Dendritic cell treated with granulocyte-macrophage colony-stimulating factor and Interleukin-4, amounts not matched to agents 40 ng/mL and 50 ng/mL, for 4 days (primary cell): ENCODE measurements at regions not wholly inside any gene's neighbourhood (a gene's known extent, or its start where the extent isn't known, plus 50 kb on each side); places are given as distances from the start of the nearest gene placed in this dataset.

Experiments used
- H3K27ac Mint-ChIP-seq: one replicate; pipeline ENCODE4 v1.8.0; 2022; ENCODE audit warnings: mild to moderate bottlenecking, mixed read lengths
- H3K27me3 Mint-ChIP-seq: one replicate; pipeline ENCODE4 v1.8.0; 2022; ENCODE audit warnings: mild to moderate bottlenecking, mixed read lengths
- H3K36me3 Mint-ChIP-seq: one replicate; pipeline ENCODE4 v1.8.0; 2022; ENCODE audit warnings: low read depth, mixed read lengths
- H3K4me1 Mint-ChIP-seq: one replicate; pipeline ENCODE4 v1.8.0; 2022; ENCODE audit warnings: low read depth, mixed read lengths
- H3K4me3 Mint-ChIP-seq: one replicate; pipeline ENCODE4 v1.8.0; 2022; ENCODE audit warnings: mild to moderate bottlenecking, moderate library complexity, mixed read lengths
- H3K9me3 Mint-ChIP-seq: one replicate; pipeline ENCODE4 v1.8.0; 2022; ENCODE audit warnings: mixed read lengths
- intact Hi-C: fragments of 100-400 bp; cut with micrococcal nuclease; formaldehyde crosslinking; loops from one replicate; pipeline ENCODE4 v1.15.0; 2022

GRCh38 chr5:34486160-34486848 is 169.8 kb upstream of the RAI14 start:
- no peak overlapping the region for H3K27ac Mint-ChIP-seq

DNA sequence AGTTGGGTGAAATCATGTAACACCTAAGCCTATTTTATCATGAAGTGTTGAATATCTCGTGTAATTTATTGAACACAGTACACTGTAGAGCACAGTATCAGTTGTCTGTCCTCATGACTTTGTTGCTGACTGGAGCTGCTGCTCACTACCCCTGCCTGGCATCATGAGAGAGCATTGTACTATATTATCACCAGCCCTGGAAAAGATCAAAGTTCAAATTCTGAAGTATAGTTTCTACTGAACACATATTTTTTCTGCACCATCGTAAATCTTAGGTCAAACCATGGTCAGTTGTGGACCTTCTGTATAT is 169.3 kb upstream of the RAI14 start:
- Mint-ChIP-seq H3K27me3 (peaks cover 11% of the 10 kb centered on the region), H3K9me3 (no peaks in the 10 kb centered on the region), H3K4me1 (no peaks in the 10 kb centered on the region), H3K27ac (no peak overlapping the region), H3K36me3 (no peaks in the 10 kb centered on the region), H3K4me3 (no peak overlapping the region)
- intact Hi-C loops: loop anchor here (1.0 to 5.0 kb wide), 3 partner anchors 52 to 515 kb away; no protein-coding TSS in a partner anchor

More at GRCh38 chr5:34486160-34486848, 169.8 kb upstream of the RAI14 start:
- Mint-ChIP-seq H3K27me3 (peaks cover 13% of the 10 kb centered on the region), H3K36me3 (no peaks in the 10 kb centered on the region), H3K4me1 (no peaks in the 10 kb centered on the region), H3K9me3 (no peaks in the 10 kb centered on the region), H3K4me3 (no peak overlapping the region)
- intact Hi-C loops: loop anchor here (1.0 to 5.0 kb wide), 3 partner anchors 52 to 516 kb away; no protein-coding TSS in a partner anchor

GRCh38 chr5:34487159-34487879 is 168.8 kb upstream of the RAI14 start:
- intact Hi-C loops: loop anchor here (2.0 to 5.0 kb wide), 2 partner anchors 51 to 515 kb away; no protein-coding TSS in a partner anchor
- H3K27me3 Mint-ChIP-seq: peaks cover 11% of the 10 kb centered on the region

DNA sequence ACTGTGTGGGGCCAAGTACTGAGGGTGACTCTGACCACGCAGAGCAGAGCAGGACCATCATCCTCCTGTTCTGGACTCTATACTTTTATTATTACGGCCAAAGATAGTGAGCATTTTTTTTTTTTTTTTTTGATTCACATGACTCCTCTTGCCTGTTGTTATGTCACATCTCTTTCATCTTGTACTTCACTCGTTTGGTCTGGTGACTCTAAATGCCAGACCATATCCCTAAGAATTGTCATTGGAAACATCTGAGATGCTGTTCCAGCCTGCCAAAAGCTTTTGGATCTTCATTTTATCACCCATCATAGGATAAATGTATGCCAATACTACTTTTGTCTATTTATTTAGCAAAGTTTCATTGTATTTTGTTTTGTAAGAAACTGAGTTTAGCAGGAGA is 168.2 kb upstream of the RAI14 start:
- Mint-ChIP-seq H3K9me3 (no peaks in the 10 kb centered on the region), H3K27ac (no peak overlapping the region), H3K27me3 (peaks cover 11% of the 10 kb centered on the region), H3K36me3 (no peaks in the 10 kb centered on the region), H3K4me3 (no peak overlapping the region), H3K4me1 (no peaks in the 10 kb centered on the region)
- intact Hi-C loops: loop anchor here (2.0 to 5.0 kb wide), 2 partner anchors 51 to 514 kb away; no protein-coding TSS in a partner anchor

More at GRCh38 chr5:34487159-34487879, 168.8 kb upstream of the RAI14 start:
- H3K36me3 Mint-ChIP-seq: no peaks in the 10 kb centered on the region
- H3K9me3 Mint-ChIP-seq: no peaks in the 10 kb centered on the region
- H3K4me1 Mint-ChIP-seq: no peaks in the 10 kb centered on the region
- no peak overlapping the region for H3K27ac Mint-ChIP-seq
- no peak overlapping the region for H3K4me3 Mint-ChIP-seq

DNA sequence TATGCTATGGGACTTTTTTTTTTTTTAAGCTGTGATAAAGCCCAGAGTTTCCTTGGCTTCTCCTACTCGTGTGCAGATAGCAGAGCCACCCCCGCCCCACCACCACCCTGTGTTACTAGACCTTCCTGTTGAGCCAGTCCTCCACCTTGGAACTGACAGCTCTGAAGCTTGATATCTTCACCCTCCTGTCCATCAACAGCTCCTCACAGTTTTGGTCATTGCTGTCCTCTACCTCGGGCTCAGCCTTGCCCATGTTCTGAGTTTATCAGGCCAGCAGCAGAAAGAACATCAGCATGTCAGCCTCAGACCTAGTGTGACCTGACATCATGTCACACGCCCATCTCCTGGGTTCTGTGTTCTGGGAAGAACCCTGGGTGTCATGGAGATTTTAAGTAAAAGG is 167.1 kb upstream of the RAI14 start:
- Mint-ChIP-seq H3K27me3 (peaks cover 11% of the 10 kb centered on the region), H3K4me1 (peaks cover 1% of the 10 kb centered on the region), H3K4me3 (no peak overlapping the region), H3K36me3 (no peaks in the 10 kb centered on the region), H3K9me3 (no peaks in the 10 kb centered on the region), H3K27ac (no peak overlapping the region)
- intact Hi-C loops: loop anchor here (5.0 kb wide), 1 partner anchor 513 kb away; no protein-coding TSS in a partner anchor

GRCh38 chr5:34490506-34491250 is 165.4 kb upstream of the RAI14 start:
- Mint-ChIP-seq H3K9me3 (no peaks in the 10 kb centered on the region), H3K27me3 (peaks cover 6% of the 10 kb centered on the region), H3K27ac (no peak overlapping the region), H3K4me3 (no peak overlapping the region), H3K36me3 (no peaks in the 10 kb centered on the region), H3K4me1 (peaks cover 5% of the 10 kb centered on the region)
- intact Hi-C loops: no loop called here

DNA sequence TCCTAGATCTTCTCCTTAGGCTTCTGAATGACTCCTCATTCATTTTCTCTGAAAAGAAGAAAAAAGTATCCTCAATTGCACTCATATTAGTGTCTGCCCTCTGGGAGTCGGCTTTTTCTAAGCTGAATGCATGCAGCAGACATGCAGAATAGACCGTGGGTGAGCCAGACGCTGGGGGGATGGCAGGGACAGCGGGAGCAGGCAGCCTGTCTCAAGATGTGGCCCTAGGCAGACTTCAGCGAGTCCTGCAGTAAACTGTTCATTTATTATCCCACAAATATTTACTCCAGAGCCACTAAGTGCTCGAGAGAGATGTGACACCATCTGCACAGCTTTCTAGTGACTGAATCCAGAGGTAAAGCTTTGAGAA is 164.9 kb upstream of the RAI14 start:
- no peaks in the 10 kb centered on the region for H3K9me3 Mint-ChIP-seq
- peaks cover 5% of the 10 kb centered on the region for H3K4me1 Mint-ChIP-seq
- intact Hi-C loops: no loop called here
- no peaks in the 10 kb centered on the region for H3K36me3 Mint-ChIP-seq
- H3K27me3 Mint-ChIP-seq: peaks cover 6% of the 10 kb centered on the region
- no peak overlapping the region for H3K4me3 Mint-ChIP-seq
- no peak overlapping the region for H3K27ac Mint-ChIP-seq

GRCh38 chr5:34494111-34494755 is 161.9 kb upstream of the RAI14 start:
- no peak overlapping the region for H3K27ac Mint-ChIP-seq
- peaks cover 4% of the 10 kb centered on the region for H3K27me3 Mint-ChIP-seq
- peaks cover 15% of the 10 kb centered on the region for H3K4me1 Mint-ChIP-seq
- intact Hi-C loops: no loop called here
- H3K36me3 Mint-ChIP-seq: no peaks in the 10 kb centered on the region
- no peak overlapping the region for H3K4me3 Mint-ChIP-seq
- no peaks in the 10 kb centered on the region for H3K9me3 Mint-ChIP-seq

DNA sequence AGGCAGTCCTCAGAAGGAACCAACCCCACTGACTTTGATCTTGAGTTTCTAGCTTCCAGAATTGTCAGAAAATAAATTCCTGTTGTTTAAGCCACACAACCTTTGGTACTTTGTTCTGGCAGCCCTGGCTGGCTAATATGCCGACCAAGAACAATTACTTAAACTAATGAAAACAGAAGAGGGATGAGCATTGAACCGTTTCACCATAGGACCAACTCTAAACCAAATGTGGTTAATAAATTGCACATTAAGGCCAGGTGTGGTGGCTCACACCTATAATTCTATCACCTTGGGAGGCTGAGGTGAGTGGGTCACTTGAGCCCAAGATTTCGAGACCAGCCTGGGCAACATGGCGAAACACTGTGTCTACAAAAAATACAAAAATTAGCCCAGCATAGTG is 160.9 kb upstream of the RAI14 start:
- H3K9me3 Mint-ChIP-seq: no peaks in the 10 kb centered on the region
- peaks cover 23% of the 10 kb centered on the region for H3K4me1 Mint-ChIP-seq
- no peak overlapping the region for H3K4me3 Mint-ChIP-seq
- no peak overlapping the region for H3K27ac Mint-ChIP-seq
- no peaks in the 10 kb centered on the region for H3K36me3 Mint-ChIP-seq
- intact Hi-C loops: no loop called here
- H3K27me3 Mint-ChIP-seq: no peaks in the 10 kb centered on the region

GRCh38 chr5:34496260-34496691 is 159.9 kb upstream of the RAI14 start:
- H3K27ac Mint-ChIP-seq: no peak overlapping the region
- no peaks in the 10 kb centered on the region for H3K27me3 Mint-ChIP-seq
- H3K9me3 Mint-ChIP-seq: no peaks in the 10 kb centered on the region
- no peaks in the 10 kb centered on the region for H3K36me3 Mint-ChIP-seq
- no peak overlapping the region for H3K4me3 Mint-ChIP-seq
- intact Hi-C loops: no loop called here
- H3K4me1 Mint-ChIP-seq: peaks cover 29% of the 10 kb centered on the region

DNA sequence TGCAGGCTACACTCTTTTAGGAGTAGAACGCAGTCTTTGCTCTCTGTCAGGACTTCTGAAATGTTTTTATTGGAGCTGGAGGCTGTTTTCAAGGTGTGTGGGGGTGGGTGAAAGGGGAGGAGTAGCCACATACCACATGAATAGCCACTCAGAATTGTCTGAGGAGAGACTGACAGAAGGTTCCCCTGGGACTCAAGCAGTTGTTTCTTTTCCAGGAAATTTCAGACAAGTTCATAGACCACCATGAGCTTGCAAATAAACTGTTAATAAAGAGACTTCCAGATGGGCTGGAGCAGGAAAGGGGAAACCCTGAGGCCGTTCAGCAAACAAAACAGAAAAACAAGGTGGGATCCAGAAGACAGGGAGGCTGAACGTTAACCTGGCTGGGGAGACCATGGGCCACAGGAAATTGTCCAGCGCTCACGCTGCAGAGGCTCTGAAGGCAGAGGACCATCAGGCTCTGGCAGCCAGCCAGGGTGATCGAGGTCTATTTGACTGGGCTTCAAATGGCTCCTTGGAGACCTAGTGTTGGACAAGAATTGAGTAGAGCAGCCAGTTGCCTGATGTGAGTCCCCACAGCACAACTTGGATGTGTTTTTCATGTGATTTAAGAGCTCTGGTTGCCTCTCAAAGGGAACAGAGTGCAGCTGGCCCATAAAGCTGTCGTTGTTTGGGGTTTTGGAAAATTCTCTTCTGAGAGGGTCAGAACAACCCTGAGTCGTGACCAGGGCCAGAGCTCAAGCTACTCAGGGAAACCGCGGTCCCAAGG is 159.2 kb upstream of the RAI14 start:
- intact Hi-C loops: no loop called here
- no peak overlapping the region for H3K27ac Mint-ChIP-seq
- no peaks in the 10 kb centered on the region for H3K9me3 Mint-ChIP-seq
- H3K27me3 Mint-ChIP-seq: no peaks in the 10 kb centered on the region
- H3K36me3 Mint-ChIP-seq: no peaks in the 10 kb centered on the region
- H3K4me3 Mint-ChIP-seq: no peak overlapping the region
- H3K4me1 Mint-ChIP-seq: peaks cover 31% of the 10 kb centered on the region

DNA sequence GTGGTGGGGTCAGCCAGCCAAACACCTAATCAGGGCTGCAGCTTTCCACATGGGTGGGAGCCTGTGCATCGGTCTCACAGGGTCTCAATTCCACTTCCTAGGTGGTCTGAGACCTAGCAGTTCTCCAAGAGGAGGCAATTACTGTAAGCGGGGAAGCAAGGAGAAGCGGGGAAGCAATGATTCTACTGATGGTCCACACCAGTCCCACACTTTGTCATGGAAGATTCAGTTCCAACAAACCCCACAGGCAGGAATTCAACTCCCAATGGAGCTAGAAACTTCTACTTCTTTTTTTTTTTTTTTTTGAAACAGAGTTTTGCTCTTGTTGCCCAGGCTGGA is 158.7 kb upstream of the RAI14 start:
- Mint-ChIP-seq H3K27ac (no peak overlapping the region), H3K4me3 (no peak overlapping the region), H3K9me3 (no peaks in the 10 kb centered on the region), H3K27me3 (no peaks in the 10 kb centered on the region), H3K36me3 (no peaks in the 10 kb centered on the region), H3K4me1 (peaks cover 37% of the 10 kb centered on the region)
- intact Hi-C loops: no loop called here

GRCh38 chr5:34498572-34498971 is 157.6 kb upstream of the RAI14 start:
- H3K36me3 Mint-ChIP-seq: no peaks in the 10 kb centered on the region
- H3K27ac Mint-ChIP-seq: peak overlapping the region; percentile 86
- peaks cover 2% of the 10 kb centered on the region for H3K27me3 Mint-ChIP-seq
- H3K4me1 Mint-ChIP-seq: peaks cover 42% of the 10 kb centered on the region
- intact Hi-C loops: no loop called here
- H3K4me3 Mint-ChIP-seq: no peak overlapping the region
- no peaks in the 10 kb centered on the region for H3K9me3 Mint-ChIP-seq
